H9 (cell line): ENCODE measurements at regions not wholly inside any gene's neighbourhood (a gene's known extent, or its start where the extent isn't known, plus 50 kb on each side); places are given as distances from the start of the nearest gene placed in this dataset.

ENCODE experiments used
- DNase-seq: peaks from one replicate; pipeline ENCODE4 v3.0.0-alpha.2; 2017
- H2AFZ ChIP-seq: one replicate; pipeline ENCODE4 v1.6.1; 2013; ENCODE audit warnings: mild to moderate bottlenecking, low read length, control low read depth, moderate library complexity
- H2AK5ac ChIP-seq: 2 replicates; pipeline ENCODE4 v1.6.1; 2013; ENCODE audit warnings: low read length, control low read depth, mixed read lengths; ENCODE audit not compliant: insufficient read length
- H2BK120ac ChIP-seq: one replicate; pipeline ENCODE4 v1.6.1; 2013; ENCODE audit warnings: low read depth, mild to moderate bottlenecking, low read length, control low read depth, inconsistent platforms; ENCODE audit not compliant: poor library complexity, severe bottlenecking
- H2BK12ac ChIP-seq: 2 replicates; pipeline ENCODE4 v1.6.1; 2013; ENCODE audit warnings: low read length, control low read depth, mixed read lengths, low read depth; ENCODE audit not compliant: insufficient read length
- H2BK15ac ChIP-seq: 2 replicates; pipeline ENCODE4 v1.6.1; 2013; ENCODE audit warnings: low read depth, low read length, control low read depth
- H2BK20ac ChIP-seq: one replicate; pipeline ENCODE4 v1.6.1; 2013; ENCODE audit warnings: low read depth, mild to moderate bottlenecking, low read length, control low read depth, inconsistent platforms; ENCODE audit not compliant: poor library complexity, severe bottlenecking
- H2BK5ac ChIP-seq: 2 replicates; pipeline ENCODE4 v1.6.1; 2013; ENCODE audit warnings: low read length, control low read depth, mixed read lengths; ENCODE audit not compliant: insufficient read length
- H3K14ac ChIP-seq: 2 replicates; pipeline ENCODE4 v1.6.1; 2013; ENCODE audit warnings: low read length, control low read depth; ENCODE audit not compliant: insufficient read depth
- H3K18ac ChIP-seq: 2 replicates; pipeline ENCODE4 v1.6.1; 2013; ENCODE audit warnings: low read depth, mild to moderate bottlenecking, mixed read lengths, low read length, control low read depth; ENCODE audit not compliant: insufficient read length
- H3K23ac ChIP-seq: 2 replicates; pipeline ENCODE4 v1.6.1; 2013; ENCODE audit warnings: low read length, control low read depth, mixed read lengths, low read depth; ENCODE audit not compliant: insufficient read length
- H3K23me2 ChIP-seq: 2 replicates; pipeline ENCODE4 v1.6.1; 2013; ENCODE audit warnings: low read depth, mild to moderate bottlenecking, mixed read lengths, low read length, control low read depth; ENCODE audit not compliant: insufficient read length, poor library complexity, severe bottlenecking
- H3K27ac ChIP-seq: 2 replicates; pipeline ENCODE4 v1.5.1; 2013; ENCODE audit warnings: low read length, control low read depth, mixed read lengths, low read depth; ENCODE audit not compliant: insufficient read length
- H3K27me3 ChIP-seq: 2 replicates; pipeline ENCODE4 v1.6.1; 2013; ENCODE audit warnings: low read length, control low read depth, inconsistent platforms; ENCODE audit not compliant: insufficient read depth
- H3K4ac ChIP-seq: 2 replicates; pipeline ENCODE4 v1.6.1; 2013; ENCODE audit warnings: low read depth, mild to moderate bottlenecking, control low read depth, inconsistent platforms, low read length, moderate library complexity
- H3K4me1 ChIP-seq: 2 replicates; pipeline ENCODE4 v1.6.1; 2013; ENCODE audit warnings: low read length, control low read depth, inconsistent platforms; ENCODE audit not compliant: insufficient read depth
- H3K4me2 ChIP-seq: 2 replicates; pipeline ENCODE4 v1.6.1; 2013; ENCODE audit warnings: low read length, control low read depth, mixed read lengths; ENCODE audit not compliant: insufficient read length, insufficient read depth
- H3K56ac ChIP-seq: 2 replicates; pipeline ENCODE4 v1.6.1; 2013; ENCODE audit warnings: low read depth, mild to moderate bottlenecking, mixed read lengths, low read length, control low read depth; ENCODE audit not compliant: insufficient read length
- H3K79me1 ChIP-seq: 2 replicates; pipeline ENCODE4 v1.6.1; 2013; ENCODE audit warnings: low read depth, mild to moderate bottlenecking, moderate library complexity, low read length, control low read depth, inconsistent platforms; ENCODE audit not compliant: insufficient read depth, poor library complexity, severe bottlenecking
- H3K79me2 ChIP-seq: 2 replicates; pipeline ENCODE4 v1.6.1; 2013; ENCODE audit warnings: low read length, control low read depth, inconsistent platforms; ENCODE audit not compliant: insufficient read depth
- H3K9ac ChIP-seq: 2 replicates; pipeline ENCODE4 v1.6.1; 2013; ENCODE audit warnings: low read length, control low read depth, mixed read lengths; ENCODE audit not compliant: insufficient read length; ENCODE audit errors: extremely low read depth
- H3K9me3 ChIP-seq: one replicate; pipeline ENCODE4 v1.6.1; 2013; ENCODE audit warnings: low read depth, low read length, inconsistent platforms; ENCODE audit not compliant: control insufficient read depth
- H3T11ph ChIP-seq: one replicate; pipeline ENCODE4 v1.6.1; 2013; ENCODE audit warnings: mild to moderate bottlenecking, low read length, control low read depth, inconsistent platforms
- H4K20me1 ChIP-seq: one replicate; pipeline ENCODE4 v1.6.1; 2013; ENCODE audit not compliant: control insufficient read depth, insufficient read length, insufficient read depth
- H4K5ac ChIP-seq: 2 replicates; pipeline ENCODE4 v1.6.1; 2013; ENCODE audit warnings: low read depth, mild to moderate bottlenecking, mixed read lengths, low read length, control low read depth; ENCODE audit not compliant: insufficient read length
- H4K8ac ChIP-seq: replicated peaks from 2 replicates; pipeline ENCODE4 v1.6.1; 2013; ENCODE audit warnings: low read length, control low read depth, mixed read lengths, low read depth; ENCODE audit not compliant: insufficient read length
- H4K91ac ChIP-seq: 2 replicates; pipeline ENCODE4 v1.6.1; 2013; ENCODE audit warnings: low read depth, mild to moderate bottlenecking, moderate library complexity, mixed read lengths, low read length, control low read depth; ENCODE audit not compliant: insufficient read length
- H3K27ac Mint-ChIP-seq, 3 experiments: 2 replicates in 2 of 3; 3 replicates in 1 of 3; pipeline ENCODE4 v1.8.0; 2020 to 2021; ENCODE audit warnings: mixed read lengths in 3 of 3, mild to moderate bottlenecking in 1 of 3, moderate library complexity in 1 of 3
- H3K27me3 Mint-ChIP-seq: 2 replicates; pipeline ENCODE4 v1.8.0; 2021; ENCODE audit warnings: low read depth, mild to moderate bottlenecking, moderate library complexity, mixed read lengths
- H3K36me3 Mint-ChIP-seq, 3 experiments: 2 replicates in 2 of 3; 3 replicates in 1 of 3; pipeline ENCODE4 v1.8.0; 2020 to 2021; ENCODE audit warnings: low read depth in 3 of 3, mixed read lengths in 3 of 3; ENCODE audit not compliant: insufficient read depth in 1 of 3
- H3K4me1 Mint-ChIP-seq, 2 experiments: 2 replicates each; pipeline ENCODE4 v1.8.0; 2020; ENCODE audit warnings: mixed read lengths in 2 of 2
- H3K4me3 Mint-ChIP-seq, 2 experiments: 2 replicates in 1 of 2; 3 replicates in 1 of 2; pipeline ENCODE4 v1.8.0; 2020 to 2021; ENCODE audit warnings: mild to moderate bottlenecking in 2 of 2, mixed read lengths in 2 of 2, moderate library complexity in 1 of 2
- H3K9me3 Mint-ChIP-seq, 2 experiments: 2 replicates in 1 of 2; 3 replicates in 1 of 2; pipeline ENCODE4 v1.8.0; 2020; ENCODE audit warnings: mild to moderate bottlenecking in 2 of 2, mixed read lengths in 2 of 2, moderate library complexity in 1 of 2
- WGBS: extraction: QIAGEN DNeasy Blood & Tissue Kit; methylation state at CpG from one replicate; pipeline ENCODE4 v1.1.7; 2013; ENCODE audit warnings: missing lambda C conversion rate, low lambda C conversion rate, mixed read lengths; ENCODE audit not compliant: insufficient read length; ENCODE audit errors: extremely low coverage; 5-methylcytosine and 5-hydroxymethylcytosine counted together
- TF ChIP-seq, protein P1 (sequence below): fragments of 200-600 bp; sonication (generic); conservative IDR thresholded peaks from 3 replicates; pipeline ENCODE4 v1.8.0; 2021; ENCODE audit warnings: antibody characterized with exemption, mild to moderate bottlenecking

DNA sequence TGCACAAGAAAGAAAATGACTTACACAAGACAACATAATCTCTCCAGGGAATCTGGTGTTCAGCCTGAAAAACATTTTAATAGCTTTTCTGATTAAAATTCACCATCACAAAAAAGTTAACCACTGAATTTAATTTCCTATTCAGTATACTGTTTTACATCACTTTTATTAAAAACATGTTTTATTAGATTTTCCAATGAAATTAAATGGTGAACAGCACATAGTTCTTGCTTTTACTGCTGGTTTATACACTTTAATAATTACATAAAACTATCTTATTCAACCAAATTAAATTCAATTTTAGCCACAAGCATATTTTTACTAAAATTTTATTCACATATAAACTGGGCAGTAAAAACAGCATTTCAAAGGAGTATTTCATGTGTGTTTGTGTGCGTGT, 138.3 kb downstream of the NOL4 start:
- Histone ChIP-seq H4K91ac (no peak overlapping the region), H2BK20ac (no peak overlapping the region), H3K79me2 (no peaks in the 10 kb centered on the region), H2BK5ac (no peak overlapping the region), H3T11ph (no peak overlapping the region), H4K8ac (no peak overlapping the region), H2BK12ac (no peak overlapping the region), H2BK15ac (no peak overlapping the region), H3K23me2 (no peaks in the 10 kb centered on the region), H4K20me1 (no peaks in the 10 kb centered on the region), H2AFZ (no peak overlapping the region), H3K4ac (no peak overlapping the region), H2AK5ac (no peak overlapping the region), H2BK120ac (no peak overlapping the region), H3K27ac (no peak overlapping the region), H4K5ac (no peak overlapping the region), H3K27me3 (no peaks in the 10 kb centered on the region), H3K18ac (no peak overlapping the region), H3K14ac (no peak overlapping the region), H3K9me3 (no peaks in the 10 kb centered on the region), H3K4me2 (no peak overlapping the region), H3K79me1 (no peaks in the 10 kb centered on the region), H3K4me1 (no peaks in the 10 kb centered on the region), H3K9ac (no peak overlapping the region), H3K23ac (no peak overlapping the region), H3K56ac (no peak overlapping the region)
- DNase-seq: no peak
- TF ChIP-seq, protein P1, sequence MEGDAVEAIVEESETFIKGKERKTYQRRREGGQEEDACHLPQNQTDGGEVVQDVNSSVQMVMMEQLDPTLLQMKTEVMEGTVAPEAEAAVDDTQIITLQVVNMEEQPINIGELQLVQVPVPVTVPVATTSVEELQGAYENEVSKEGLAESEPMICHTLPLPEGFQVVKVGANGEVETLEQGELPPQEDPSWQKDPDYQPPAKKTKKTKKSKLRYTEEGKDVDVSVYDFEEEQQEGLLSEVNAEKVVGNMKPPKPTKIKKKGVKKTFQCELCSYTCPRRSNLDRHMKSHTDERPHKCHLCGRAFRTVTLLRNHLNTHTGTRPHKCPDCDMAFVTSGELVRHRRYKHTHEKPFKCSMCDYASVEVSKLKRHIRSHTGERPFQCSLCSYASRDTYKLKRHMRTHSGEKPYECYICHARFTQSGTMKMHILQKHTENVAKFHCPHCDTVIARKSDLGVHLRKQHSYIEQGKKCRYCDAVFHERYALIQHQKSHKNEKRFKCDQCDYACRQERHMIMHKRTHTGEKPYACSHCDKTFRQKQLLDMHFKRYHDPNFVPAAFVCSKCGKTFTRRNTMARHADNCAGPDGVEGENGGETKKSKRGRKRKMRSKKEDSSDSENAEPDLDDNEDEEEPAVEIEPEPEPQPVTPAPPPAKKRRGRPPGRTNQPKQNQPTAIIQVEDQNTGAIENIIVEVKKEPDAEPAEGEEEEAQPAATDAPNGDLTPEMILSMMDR: no peak
- Mint-ChIP-seq H3K4me3 (no peak overlapping the region), H3K9me3 (no peaks in the 10 kb centered on the region), H3K36me3 (no peaks in the 10 kb centered on the region), H3K27me3 (no peaks in the 10 kb centered on the region), H3K27ac (no peak overlapping the region), H3K4me1 (no peaks in the 10 kb centered on the region)
- WGBS: no CpG with 5 or more reads among the region's 1 CpG
